A673 (cell line): ENCODE measurements at regions not wholly inside any gene's neighbourhood (a gene's known extent, or its start where the extent isn't known, plus 50 kb on each side); places are given as distances from the start of the nearest gene placed in this dataset.

Source experiments
- BruUV-seq: library from RNA; stranded (reverse); fragments of 400-500 nt; replicated peaks from 2 replicates; lab custom pipeline; 2021; lab: Mats Ljungman, UMichigan
- CTCF ChIA-PET: fragments of 300-600 bp; sonication (Branson Sonifier 250); formaldehyde crosslinking; loops from one replicate; lab custom pipeline; 2022; ENCODE audit warnings: antibody characterized with exemption; lab: Charles Lee
- POLR2A ChIA-PET: fragments of 300-600 bp; sonication (Branson Sonifier 250); formaldehyde crosslinking; loops from one replicate; lab custom pipeline; 2022; ENCODE audit warnings: antibody characterized with exemption; ENCODE audit not compliant: low non-redundant PET; lab: Charles Lee
- DNase-seq: peaks from one replicate; pipeline ENCODE4 v3.0.0-alpha.2; 2015; ENCODE audit warnings: low spot score
- H3K27ac ChIP-seq: fragments of 200-600 bp; sonication (generic); 2 replicates; pipeline ENCODE4 v1.5.1; 2016; ENCODE audit warnings: mixed run types, low read depth, mild to moderate bottlenecking, mixed read lengths, antibody characterized with exemption, low read length; ENCODE audit not compliant: poor library complexity, severe bottlenecking
- H3K27me3 ChIP-seq: fragments of 200-600 bp; sonication (generic); replicated peaks from 2 replicates; pipeline ENCODE4 v1.6.1; 2017; ENCODE audit warnings: mixed run types, low read depth, mild to moderate bottlenecking, mixed read lengths, antibody characterized with exemption, low read length; ENCODE audit not compliant: insufficient read depth, poor library complexity
- H3K36me3 ChIP-seq: fragments of 200-600 bp; sonication (generic); 2 replicates; pipeline ENCODE4 v1.6.1; 2016; ENCODE audit warnings: mixed run types, mild to moderate bottlenecking, mixed read lengths, antibody characterized with exemption, low read length; ENCODE audit not compliant: insufficient read depth, poor library complexity, severe bottlenecking
- H3K4me1 ChIP-seq: fragments of 200-600 bp; sonication (generic); 2 replicates; pipeline ENCODE4 v1.6.1; 2017; ENCODE audit warnings: mixed run types, mild to moderate bottlenecking, mixed read lengths, antibody characterized with exemption, low read length; ENCODE audit not compliant: insufficient read depth, poor library complexity, severe bottlenecking
- H3K4me3 ChIP-seq: fragments of 200-600 bp; sonication (generic); 2 replicates; pipeline ENCODE4 v1.5.1; 2016; ENCODE audit warnings: low read depth, mixed run types, mild to moderate bottlenecking, mixed read lengths, low read length; ENCODE audit not compliant: poor library complexity, severe bottlenecking
- H3K9me3 ChIP-seq: fragments of 200-600 bp; sonication (generic); 2 replicates; pipeline ENCODE4 v1.6.1; 2016; ENCODE audit warnings: mixed run types, low read depth, mild to moderate bottlenecking, mixed read lengths, antibody characterized with exemption, low read length; ENCODE audit not compliant: poor library complexity, severe bottlenecking
- CTCF ChIP-seq: fragments of 300-800, 200-600 bp; sonication (generic); conservative IDR thresholded peaks from 2 replicates; pipeline ENCODE4 v1.5.1; 2017; ENCODE audit warnings: low read depth, mild to moderate bottlenecking, antibody characterized with exemption, low read length, moderate library complexity, mixed read lengths
- EZH2 ChIP-seq: fragments of 200-600 bp; sonication (generic); IDR thresholded peaks from 2 replicates; pipeline ENCODE4 v1.6.1; 2017; ENCODE audit warnings: borderline replicate concordance, low read depth, mild to moderate bottlenecking, mixed read lengths, antibody characterized with exemption, low read length; ENCODE audit not compliant: poor library complexity, severe bottlenecking
- intact Hi-C: fragments of 100-400 bp; cut with micrococcal nuclease; formaldehyde crosslinking; loops from one replicate; pipeline ENCODE4 v1.10.0; 2022; ENCODE audit not compliant: unreplicated experiment

GRCh38 chr2:48264627-48265026 is 49.9 kb upstream of the FOXN2 start:
- intact Hi-C loops = no loop called here
- no peaks in the 10 kb centered on the region for H3K27me3 ChIP-seq
- TF ChIP-seq CTCF (no peak), EZH2 (no peak)
- no peaks in the 10 kb centered on the region for H3K9me3 ChIP-seq
- no TSS peak for BruUV-seq
- H3K36me3 ChIP-seq = no peaks in the 10 kb centered on the region
- no peak overlapping the region for H3K27ac ChIP-seq
- no peaks in the 10 kb centered on the region for H3K4me1 ChIP-seq
- no peak overlapping the region for H3K4me3 ChIP-seq
- ChIA-PET CTCF (no interaction called here), POLR2A (interaction anchor here (0.6 kb wide), 1 partner anchor 1776 kb away, joined by 3 read pairs; no protein-coding TSS in a partner anchor)
- no peak for DNase-seq
